SK-N-SH treated with all-trans-retinoic acid at 6 μM for 48 hours (cell line): ENCODE measurements at regions not wholly inside any gene's neighbourhood (a gene's known extent, or its start where the extent isn't known, plus 50 kb on each side); places are given as distances from the start of the nearest gene placed in this dataset.

Experiments used
- ATAC-seq: fragments of 200-7000 bp; cut with Tn5 transposase; 3 replicates; pipeline ENCODE4 v1.9.1; 2020; ENCODE audit warnings: mild to moderate bottlenecking, moderate library complexity
- ARNTL ChIP-seq: fragments of 450-650 bp; formaldehyde crosslinking; IDR thresholded peaks from 2 replicates; pipeline ENCODE4 v1.5.0; 2020; ENCODE audit warnings: low read depth, mild to moderate bottlenecking, moderate library complexity, borderline replicate concordance
- BACH2 ChIP-seq: fragments of 250-450 bp; sonication (Bioruptor Pico); IDR thresholded peaks from 2 replicates; pipeline ENCODE4 v1.9.0; 2021; ENCODE audit warnings: mild to moderate bottlenecking, borderline replicate concordance
- CSDC2 ChIP-seq: fragments of 250-450 bp; sonication (Bioruptor Pico); IDR thresholded peaks from 2 replicates; pipeline ENCODE4 v1.5.0; 2020; ENCODE audit warnings: mild to moderate bottlenecking, moderate library complexity
- ESRRG ChIP-seq: fragments of 250-450 bp; sonication (Bioruptor Pico); IDR thresholded peaks from 2 replicates; pipeline ENCODE4 v1.6.1; 2021; ENCODE audit warnings: mild to moderate bottlenecking
- GLIS3 ChIP-seq: fragments of 250-450 bp; sonication (Bioruptor Pico); IDR thresholded peaks from 2 replicates; pipeline ENCODE4 v1.5.0; 2020; ENCODE audit warnings: mild to moderate bottlenecking, moderate library complexity
- ISL1 ChIP-seq: fragments of 250-450 bp; sonication (Bioruptor Pico); IDR thresholded peaks from 2 replicates; pipeline ENCODE4 v2.1.2; 2022; ENCODE audit warnings: mild to moderate bottlenecking, moderate library complexity
- OSR1 ChIP-seq: fragments of 250-450 bp; sonication (Bioruptor Pico); IDR thresholded peaks from 2 replicates; pipeline ENCODE4 v1.8.0; 2022; ENCODE audit warnings: moderate library complexity, mild to moderate bottlenecking, inconsistent platforms
- PPARA ChIP-seq: fragments of 250-450 bp; sonication (Bioruptor Pico); IDR thresholded peaks from 2 replicates; pipeline ENCODE4 v1.5.0; 2020; ENCODE audit warnings: mild to moderate bottlenecking, borderline replicate concordance
- RARB ChIP-seq: fragments of 250-450 bp; sonication (Bioruptor Pico); IDR thresholded peaks from 2 replicates; pipeline ENCODE4 v1.8.0; 2021; ENCODE audit warnings: mild to moderate bottlenecking, moderate library complexity
- SNAI2 ChIP-seq: fragments of 250-450 bp; sonication (Bioruptor Pico); IDR thresholded peaks from 2 replicates; pipeline ENCODE4 v1.5.0; 2020; ENCODE audit warnings: mild to moderate bottlenecking, moderate library complexity
- TCF4 ChIP-seq: fragments of 250-450 bp; sonication (Bioruptor Pico); IDR thresholded peaks from 2 replicates; pipeline ENCODE4 v1.8.0; 2021; ENCODE audit warnings: mild to moderate bottlenecking, moderate library complexity, borderline replicate concordance
- TOX ChIP-seq: fragments of 250-450 bp; sonication (Bioruptor Pico); IDR thresholded peaks from 2 replicates; pipeline ENCODE4 v1.8.0; 2021; ENCODE audit warnings: mild to moderate bottlenecking, moderate library complexity, borderline replicate concordance
- ZC3H10 ChIP-seq: fragments of 250-450 bp; sonication (Bioruptor Pico); IDR thresholded peaks from 2 replicates; pipeline ENCODE4 v1.5.1; 2021; ENCODE audit warnings: mild to moderate bottlenecking, moderate library complexity
- ZFP3 ChIP-seq: fragments of 250-450 bp; sonication (Bioruptor Pico); IDR thresholded peaks from 2 replicates; pipeline ENCODE4 v1.5.0; 2020; ENCODE audit warnings: mild to moderate bottlenecking, moderate library complexity
- ZFP30 ChIP-seq: fragments of 450-650 bp; formaldehyde crosslinking; IDR thresholded peaks from 2 replicates; pipeline ENCODE4 v1.5.0; 2022; ENCODE audit warnings: mild to moderate bottlenecking, moderate library complexity
- ZNF565 ChIP-seq: fragments of 450-650 bp; formaldehyde crosslinking; conservative IDR thresholded peaks from 2 replicates; pipeline ENCODE4 v1.5.0; 2020; ENCODE audit warnings: low read depth, mild to moderate bottlenecking, moderate library complexity
- ZNF70 ChIP-seq: fragments of 450-650 bp; formaldehyde crosslinking; IDR thresholded peaks from 2 replicates; pipeline ENCODE4 v1.5.0; 2020; ENCODE audit warnings: mild to moderate bottlenecking, moderate library complexity
- ZNF8 ChIP-seq: fragments of 450-650 bp; formaldehyde crosslinking; IDR thresholded peaks from 2 replicates; pipeline ENCODE4 v1.5.0; 2020; ENCODE audit warnings: mild to moderate bottlenecking, moderate library complexity
- TF ChIP-seq, protein P1 (sequence below): fragments of 250-450 bp; sonication (Bioruptor Pico); IDR thresholded peaks from 2 replicates; pipeline ENCODE4 v1.8.0; 2020; ENCODE audit warnings: mild to moderate bottlenecking, moderate library complexity, borderline replicate concordance
- TF ChIP-seq, protein P2 (sequence below): fragments of 250-450 bp; sonication (Bioruptor Pico); IDR thresholded peaks from 2 replicates; pipeline ENCODE4 v1.8.0; 2021; ENCODE audit warnings: low read depth, mild to moderate bottlenecking, moderate library complexity, borderline replicate concordance
- TF ChIP-seq, protein P3 (sequence below): fragments of 250-450 bp; sonication (Bioruptor Pico); IDR thresholded peaks from 2 replicates; pipeline ENCODE4 v1.5.1; 2021; ENCODE audit warnings: mild to moderate bottlenecking, moderate library complexity
- TF ChIP-seq, protein P4 (sequence below): fragments of 250-450 bp; sonication (Bioruptor Pico); IDR thresholded peaks from 2 replicates; pipeline ENCODE4 v1.5.0; 2020; ENCODE audit warnings: mild to moderate bottlenecking, moderate library complexity

DNA sequence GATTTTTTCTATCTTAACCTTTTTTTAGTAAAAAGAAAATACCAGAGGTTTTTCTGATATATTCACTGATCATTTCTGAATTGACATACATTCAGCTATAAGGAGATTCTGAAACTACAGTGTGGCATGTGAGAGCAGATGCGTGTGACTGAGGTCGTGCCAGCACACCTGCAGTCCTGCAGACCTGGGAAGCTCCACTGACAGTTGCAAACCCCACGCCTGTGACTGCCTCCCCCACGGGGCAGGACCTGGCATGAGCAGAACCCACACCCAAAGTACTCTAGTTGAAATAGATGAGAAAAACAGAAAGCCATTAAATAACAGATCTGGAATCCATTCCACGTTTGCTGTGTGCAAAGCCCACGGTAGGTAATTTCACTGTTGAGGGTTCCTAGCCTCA is 80.7 kb downstream of the TEX29 start:
- ATAC-seq = no peak
- no peak for TF ChIP-seq ARNTL (CRISPR knock-in tag)
- no peak for TF ChIP-seq ESRRG
- no peak for TF ChIP-seq GLIS3 (CRISPR knock-in tag)
- TF ChIP-seq, protein P1, sequence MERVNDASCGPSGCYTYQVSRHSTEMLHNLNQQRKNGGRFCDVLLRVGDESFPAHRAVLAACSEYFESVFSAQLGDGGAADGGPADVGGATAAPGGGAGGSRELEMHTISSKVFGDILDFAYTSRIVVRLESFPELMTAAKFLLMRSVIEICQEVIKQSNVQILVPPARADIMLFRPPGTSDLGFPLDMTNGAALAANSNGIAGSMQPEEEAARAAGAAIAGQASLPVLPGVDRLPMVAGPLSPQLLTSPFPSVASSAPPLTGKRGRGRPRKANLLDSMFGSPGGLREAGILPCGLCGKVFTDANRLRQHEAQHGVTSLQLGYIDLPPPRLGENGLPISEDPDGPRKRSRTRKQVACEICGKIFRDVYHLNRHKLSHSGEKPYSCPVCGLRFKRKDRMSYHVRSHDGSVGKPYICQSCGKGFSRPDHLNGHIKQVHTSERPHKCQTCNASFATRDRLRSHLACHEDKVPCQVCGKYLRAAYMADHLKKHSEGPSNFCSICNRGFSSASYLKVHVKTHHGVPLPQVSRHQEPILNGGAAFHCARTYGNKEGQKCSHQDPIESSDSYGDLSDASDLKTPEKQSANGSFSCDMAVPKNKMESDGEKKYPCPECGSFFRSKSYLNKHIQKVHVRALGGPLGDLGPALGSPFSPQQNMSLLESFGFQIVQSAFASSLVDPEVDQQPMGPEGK (CRISPR knock-in tag) = no peak
- TF ChIP-seq ZNF565 (CRISPR knock-in tag) = no peak
- no peak for TF ChIP-seq ZC3H10
- TF ChIP-seq, protein P2, sequence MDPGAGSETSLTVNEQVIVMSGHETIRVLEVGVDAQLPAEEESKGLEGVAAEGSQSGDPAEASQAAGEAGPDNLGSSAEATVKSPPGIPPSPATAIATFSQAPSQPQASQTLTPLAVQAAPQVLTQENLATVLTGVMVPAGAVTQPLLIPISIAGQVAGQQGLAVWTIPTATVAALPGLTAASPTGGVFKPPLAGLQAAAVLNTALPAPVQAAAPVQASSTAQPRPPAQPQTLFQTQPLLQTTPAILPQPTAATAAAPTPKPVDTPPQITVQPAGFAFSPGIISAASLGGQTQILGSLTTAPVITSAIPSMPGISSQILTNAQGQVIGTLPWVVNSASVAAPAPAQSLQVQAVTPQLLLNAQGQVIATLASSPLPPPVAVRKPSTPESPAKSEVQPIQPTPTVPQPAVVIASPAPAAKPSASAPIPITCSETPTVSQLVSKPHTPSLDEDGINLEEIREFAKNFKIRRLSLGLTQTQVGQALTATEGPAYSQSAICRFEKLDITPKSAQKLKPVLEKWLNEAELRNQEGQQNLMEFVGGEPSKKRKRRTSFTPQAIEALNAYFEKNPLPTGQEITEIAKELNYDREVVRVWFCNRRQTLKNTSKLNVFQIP (CRISPR knock-in tag) = no peak
- no peak for TF ChIP-seq ZFP30 (CRISPR knock-in tag)
- no peak for TF ChIP-seq ZFP3 (CRISPR knock-in tag)
- TF ChIP-seq SNAI2 = no peak
- no peak for TF ChIP-seq BACH2
- TF ChIP-seq, protein P3, sequence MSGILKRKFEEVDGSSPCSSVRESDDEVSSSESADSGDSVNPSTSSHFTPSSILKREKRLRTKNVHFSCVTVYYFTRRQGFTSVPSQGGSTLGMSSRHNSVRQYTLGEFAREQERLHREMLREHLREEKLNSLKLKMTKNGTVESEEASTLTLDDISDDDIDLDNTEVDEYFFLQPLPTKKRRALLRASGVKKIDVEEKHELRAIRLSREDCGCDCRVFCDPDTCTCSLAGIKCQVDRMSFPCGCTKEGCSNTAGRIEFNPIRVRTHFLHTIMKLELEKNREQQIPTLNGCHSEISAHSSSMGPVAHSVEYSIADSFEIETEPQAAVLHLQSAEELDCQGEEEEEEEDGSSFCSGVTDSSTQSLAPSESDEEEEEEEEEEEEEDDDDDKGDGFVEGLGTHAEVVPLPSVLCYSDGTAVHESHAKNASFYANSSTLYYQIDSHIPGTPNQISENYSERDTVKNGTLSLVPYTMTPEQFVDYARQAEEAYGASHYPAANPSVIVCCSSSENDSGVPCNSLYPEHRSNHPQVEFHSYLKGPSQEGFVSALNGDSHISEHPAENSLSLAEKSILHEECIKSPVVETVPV (CRISPR knock-in tag) = no peak
- no peak for TF ChIP-seq TCF4
- no peak for TF ChIP-seq TOX (CRISPR knock-in tag)
- no peak for TF ChIP-seq OSR1 (CRISPR knock-in tag)
- TF ChIP-seq RARB (CRISPR knock-in tag) = no peak

DNA sequence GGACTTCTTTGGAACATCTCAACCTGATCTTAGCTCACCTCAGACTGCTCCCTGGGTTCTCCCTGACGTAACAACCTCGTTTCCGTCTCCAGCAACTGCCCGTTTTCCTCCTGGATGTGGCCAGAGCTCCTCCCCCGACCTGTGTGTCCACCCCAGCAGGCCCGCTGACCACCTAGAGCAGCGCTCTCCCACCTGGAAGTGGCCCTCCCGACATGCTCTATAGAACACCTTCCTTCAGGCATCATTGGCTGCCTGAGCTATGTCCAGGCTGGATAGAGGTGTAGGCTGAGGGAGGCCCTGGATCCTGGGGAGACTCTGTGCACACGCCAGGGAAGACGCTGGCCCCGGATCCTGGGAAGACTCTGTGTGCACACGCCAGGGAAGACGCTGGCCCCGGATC is 81.3 kb downstream of the TEX29 start:
- no peak for ATAC-seq
- no peak for TF ChIP-seq PPARA (CRISPR knock-in tag)
- TF ChIP-seq ZC3H10 = no peak
- TF ChIP-seq ISL1 (CRISPR knock-in tag) = no peak
- no peak for TF ChIP-seq ZNF70
- TF ChIP-seq, protein P4, sequence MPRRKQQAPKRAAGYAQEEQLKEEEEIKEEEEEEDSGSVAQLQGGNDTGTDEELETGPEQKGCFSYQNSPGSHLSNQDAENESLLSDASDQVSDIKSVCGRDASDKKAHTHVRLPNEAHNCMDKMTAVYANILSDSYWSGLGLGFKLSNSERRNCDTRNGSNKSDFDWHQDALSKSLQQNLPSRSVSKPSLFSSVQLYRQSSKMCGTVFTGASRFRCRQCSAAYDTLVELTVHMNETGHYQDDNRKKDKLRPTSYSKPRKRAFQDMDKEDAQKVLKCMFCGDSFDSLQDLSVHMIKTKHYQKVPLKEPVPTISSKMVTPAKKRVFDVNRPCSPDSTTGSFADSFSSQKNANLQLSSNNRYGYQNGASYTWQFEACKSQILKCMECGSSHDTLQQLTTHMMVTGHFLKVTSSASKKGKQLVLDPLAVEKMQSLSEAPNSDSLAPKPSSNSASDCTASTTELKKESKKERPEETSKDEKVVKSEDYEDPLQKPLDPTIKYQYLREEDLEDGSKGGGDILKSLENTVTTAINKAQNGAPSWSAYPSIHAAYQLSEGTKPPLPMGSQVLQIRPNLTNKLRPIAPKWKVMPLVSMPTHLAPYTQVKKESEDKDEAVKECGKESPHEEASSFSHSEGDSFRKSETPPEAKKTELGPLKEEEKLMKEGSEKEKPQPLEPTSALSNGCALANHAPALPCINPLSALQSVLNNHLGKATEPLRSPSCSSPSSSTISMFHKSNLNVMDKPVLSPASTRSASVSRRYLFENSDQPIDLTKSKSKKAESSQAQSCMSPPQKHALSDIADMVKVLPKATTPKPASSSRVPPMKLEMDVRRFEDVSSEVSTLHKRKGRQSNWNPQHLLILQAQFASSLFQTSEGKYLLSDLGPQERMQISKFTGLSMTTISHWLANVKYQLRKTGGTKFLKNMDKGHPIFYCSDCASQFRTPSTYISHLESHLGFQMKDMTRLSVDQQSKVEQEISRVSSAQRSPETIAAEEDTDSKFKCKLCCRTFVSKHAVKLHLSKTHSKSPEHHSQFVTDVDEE (CRISPR knock-in tag) = no peak
- no peak for TF ChIP-seq CSDC2 (CRISPR knock-in tag)
- TF ChIP-seq ZFP3 (CRISPR knock-in tag) = no peak
- TF ChIP-seq, protein P2 (CRISPR knock-in tag) = no peak
- TF ChIP-seq TOX (CRISPR knock-in tag) = no peak
- TF ChIP-seq ARNTL (CRISPR knock-in tag) = no peak
- no peak for TF ChIP-seq ZNF8 (CRISPR knock-in tag)
- TF ChIP-seq, protein P1 (CRISPR knock-in tag) = no peak
